ENCODE measurements at regions not wholly inside any gene's neighbourhood (a gene's known extent, or its start where the extent isn't known, plus 50 kb on each side); places are given as distances from the start of the nearest gene placed in this dataset.

DNA sequence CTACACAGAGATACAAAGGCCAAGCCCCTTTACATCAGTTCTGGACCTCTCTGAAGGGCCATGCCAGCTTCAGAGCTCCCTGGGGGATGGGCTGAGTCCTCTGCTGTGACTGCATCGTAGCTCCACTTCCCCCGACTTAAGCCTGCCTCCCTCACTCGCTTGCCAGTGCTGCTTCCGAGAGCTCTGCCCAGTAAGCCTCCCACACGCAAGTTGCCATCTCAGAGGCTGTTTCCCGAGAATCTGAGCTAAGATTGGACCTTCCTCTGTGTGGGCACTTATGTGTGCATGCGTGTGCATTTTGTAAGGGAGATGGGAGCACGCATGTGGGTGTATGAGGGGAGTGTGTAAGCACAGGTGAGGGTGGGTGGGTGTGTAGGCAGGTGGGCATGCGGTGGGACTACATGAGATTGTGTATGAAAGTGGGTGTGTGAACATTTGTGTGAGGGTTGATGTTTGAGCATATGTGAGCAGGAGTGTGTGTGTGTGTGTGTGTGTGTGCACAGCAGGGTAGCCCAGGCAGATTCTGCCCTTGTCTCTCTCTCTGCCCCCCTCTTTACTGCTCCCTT lies 163.0 kb upstream of the SYT13 start:
- Histone ChIP-seq H3K9me3 (ENCODE audit: control insufficient read depth, insufficient read depth, low read length) (no peaks in the 10 kb centered on the region), H3K4me3 (ENCODE audit: low read length) (no peak overlapping the region), H3K27ac (ENCODE audit: low read length) (no peak overlapping the region), H3K36me3 (ENCODE audit: control insufficient read depth, insufficient read depth, low read length) (no peaks in the 10 kb centered on the region), H3K27me3 (ENCODE audit: control insufficient read depth, insufficient read depth, low read length) (no peaks in the 10 kb centered on the region), H3K4me1 (ENCODE audit: control insufficient read depth, insufficient read depth, low read length) (no peaks in the 10 kb centered on the region)
- no peak for DNase-seq
- Mint-ChIP-seq H3K27me3 (ENCODE audit: low read depth in 2 of 2) (no peaks in the 10 kb centered on the region), H3K27ac (no peak overlapping the region), H3K36me3 (no peaks in the 10 kb centered on the region), H3K4me1 (no peaks in the 10 kb centered on the region), H3K9me3 (no peaks in the 10 kb centered on the region), H3K4me3 (no peak overlapping the region)
- ATAC-seq, result no peak
- intact Hi-C loops (cut with micrococcal nuclease), result no loop called here
- TF ChIP-seq, protein P1, sequence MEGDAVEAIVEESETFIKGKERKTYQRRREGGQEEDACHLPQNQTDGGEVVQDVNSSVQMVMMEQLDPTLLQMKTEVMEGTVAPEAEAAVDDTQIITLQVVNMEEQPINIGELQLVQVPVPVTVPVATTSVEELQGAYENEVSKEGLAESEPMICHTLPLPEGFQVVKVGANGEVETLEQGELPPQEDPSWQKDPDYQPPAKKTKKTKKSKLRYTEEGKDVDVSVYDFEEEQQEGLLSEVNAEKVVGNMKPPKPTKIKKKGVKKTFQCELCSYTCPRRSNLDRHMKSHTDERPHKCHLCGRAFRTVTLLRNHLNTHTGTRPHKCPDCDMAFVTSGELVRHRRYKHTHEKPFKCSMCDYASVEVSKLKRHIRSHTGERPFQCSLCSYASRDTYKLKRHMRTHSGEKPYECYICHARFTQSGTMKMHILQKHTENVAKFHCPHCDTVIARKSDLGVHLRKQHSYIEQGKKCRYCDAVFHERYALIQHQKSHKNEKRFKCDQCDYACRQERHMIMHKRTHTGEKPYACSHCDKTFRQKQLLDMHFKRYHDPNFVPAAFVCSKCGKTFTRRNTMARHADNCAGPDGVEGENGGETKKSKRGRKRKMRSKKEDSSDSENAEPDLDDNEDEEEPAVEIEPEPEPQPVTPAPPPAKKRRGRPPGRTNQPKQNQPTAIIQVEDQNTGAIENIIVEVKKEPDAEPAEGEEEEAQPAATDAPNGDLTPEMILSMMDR (IDR thresholded peaks at IDR 0.05), result no peak
- 81% methylated on average over 9 of the region's 9 CpGs for WGBS (ENCODE audit: insufficient coverage)

DNA sequence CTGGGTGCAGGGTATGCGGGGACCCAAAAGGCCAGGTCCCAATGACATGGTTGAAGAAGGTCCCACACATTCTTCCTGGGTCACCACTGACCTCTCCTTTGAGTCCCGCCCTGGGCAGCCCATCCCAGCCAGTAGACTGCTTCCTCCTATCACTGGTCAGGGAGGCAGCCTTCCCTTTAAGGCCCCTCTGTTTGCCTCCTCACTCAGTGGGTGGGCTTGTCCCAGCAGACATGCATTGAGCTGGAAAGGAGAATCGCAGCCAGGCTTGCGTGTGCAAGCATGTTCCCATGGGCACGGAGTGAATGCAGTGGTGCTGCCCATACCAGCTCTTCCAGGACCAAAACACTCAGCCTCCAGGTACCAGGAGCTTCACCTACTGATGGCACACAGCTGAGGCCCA lies 162.4 kb upstream of the SYT13 start:
- no peaks in the 10 kb centered on the region for H3K36me3 ChIP-seq (ENCODE audit: control insufficient read depth, insufficient read depth, low read length)
- intact Hi-C loops (cut with micrococcal nuclease), result no loop called here
- 88% methylated on average over 5 of the region's 5 CpGs for WGBS (ENCODE audit: insufficient coverage)

DNA sequence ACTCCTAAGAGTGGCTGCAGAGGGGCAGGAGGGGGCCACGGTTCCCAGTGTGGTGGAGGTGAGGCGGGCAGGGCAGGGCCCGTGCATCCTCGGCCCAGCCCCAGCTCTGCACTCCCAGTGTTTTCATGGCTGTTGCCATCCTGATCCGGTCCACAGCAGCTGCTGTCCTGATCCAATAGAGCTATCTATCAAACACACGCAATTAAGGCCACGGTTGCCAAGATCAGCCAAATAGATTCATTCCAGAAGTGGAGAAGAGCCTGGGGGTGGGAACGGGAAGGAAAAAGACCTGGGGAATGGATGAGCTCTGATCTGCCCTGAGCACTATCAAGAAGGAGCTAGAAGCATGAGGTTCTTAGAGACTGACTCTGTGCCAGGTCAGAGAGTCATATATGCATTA lies 160.9 kb upstream of the SYT13 start:
- Mint-ChIP-seq H3K36me3 (no peaks in the 10 kb centered on the region), H3K27ac (no peak overlapping the region), H3K27me3 (ENCODE audit: low read depth in 2 of 2) (peaks cover 3 to 9% of the 10 kb centered on the region in 2 donors), H3K4me1 (no peaks in the 10 kb centered on the region), H3K9me3 (no peaks in the 10 kb centered on the region), H3K4me3 (no peak overlapping the region)
- TF ChIP-seq, protein P1 (IDR thresholded peaks at IDR 0.05), result no peak
- Histone ChIP-seq H3K27me3 (ENCODE audit: control insufficient read depth, insufficient read depth, low read length) (no peaks in the 10 kb centered on the region), H3K4me3 (ENCODE audit: low read length) (no peak overlapping the region), H3K36me3 (ENCODE audit: control insufficient read depth, insufficient read depth, low read length) (no peaks in the 10 kb centered on the region), H3K4me1 (ENCODE audit: control insufficient read depth, insufficient read depth, low read length) (no peaks in the 10 kb centered on the region), H3K27ac (ENCODE audit: low read length) (no peak overlapping the region), H3K9me3 (ENCODE audit: control insufficient read depth, insufficient read depth, low read length) (no peaks in the 10 kb centered on the region)
- DNase-seq (no peak), ATAC-seq (no peak)
- WGBS (ENCODE audit: insufficient coverage), result 79% methylated on average over 8 of the region's 8 CpGs
- intact Hi-C loops (cut with micrococcal nuclease), result no loop called here

More for the DNA sequence above, 162.4 kb upstream of the SYT13 start:
- Histone ChIP-seq H3K27me3 (ENCODE audit: control insufficient read depth, insufficient read depth, low read length) (no peaks in the 10 kb centered on the region), H3K27ac (ENCODE audit: low read length) (no peak overlapping the region), H3K4me1 (ENCODE audit: control insufficient read depth, insufficient read depth, low read length) (no peaks in the 10 kb centered on the region), H3K9me3 (ENCODE audit: control insufficient read depth, insufficient read depth, low read length) (no peaks in the 10 kb centered on the region), H3K4me3 (ENCODE audit: low read length) (no peak overlapping the region)
- Mint-ChIP-seq H3K27me3 (ENCODE audit: low read depth in 2 of 2) (peaks cover 2% of the 10 kb centered on the region in 2 donors), H3K36me3 (no peaks in the 10 kb centered on the region), H3K4me1 (no peaks in the 10 kb centered on the region), H3K27ac (no peak overlapping the region), H3K9me3 (no peaks in the 10 kb centered on the region), H3K4me3 (no peak overlapping the region)
- ATAC-seq (no peak), DNase-seq (no peak)
- TF ChIP-seq, protein P1 (IDR thresholded peaks at IDR 0.05), result no peak

DNA sequence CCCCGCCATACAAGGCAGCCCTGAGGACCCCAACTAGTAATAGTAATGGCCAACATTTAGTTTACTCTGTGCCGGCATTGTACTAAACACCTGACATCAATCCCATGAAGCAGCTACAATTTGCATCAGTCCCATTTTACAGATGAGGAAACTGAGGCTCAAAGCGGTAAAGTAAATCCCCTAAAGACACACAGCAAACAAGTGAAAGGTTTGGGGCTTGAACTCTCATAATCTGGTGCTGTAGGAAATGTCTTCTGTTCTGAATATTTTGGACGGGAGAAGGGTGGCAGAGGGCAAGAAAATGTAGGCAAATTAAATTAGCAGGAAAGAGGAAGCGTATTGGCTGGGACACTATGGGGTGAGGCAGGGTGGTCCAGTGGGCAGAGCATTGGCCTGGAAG lies 160.3 kb upstream of the SYT13 start:
- Mint-ChIP-seq H3K4me1 (no peaks in the 10 kb centered on the region), H3K9me3 (no peaks in the 10 kb centered on the region), H3K27ac (no peak overlapping the region), H3K36me3 (no peaks in the 10 kb centered on the region), H3K4me3 (no peak overlapping the region), H3K27me3 (ENCODE audit: low read depth in 2 of 2) (peaks cover 3 to 9% of the 10 kb centered on the region in 2 donors)
- WGBS (ENCODE audit: insufficient coverage), result 89% methylated on average over 5 of the region's 5 CpGs
- TF ChIP-seq, protein P1 (IDR thresholded peaks at IDR 0.05), result no peak
- H3K4me3 ChIP-seq (ENCODE audit: low read length), result no peak overlapping the region
- H3K36me3 ChIP-seq (ENCODE audit: control insufficient read depth, insufficient read depth, low read length), result no peaks in the 10 kb centered on the region
- intact Hi-C loops (cut with micrococcal nuclease), result no loop called here
- DNase-seq (no peak), ATAC-seq (no peak)
- H3K27ac ChIP-seq (ENCODE audit: low read length), result no peak overlapping the region
- no peaks in the 10 kb centered on the region for H3K27me3 ChIP-seq (ENCODE audit: control insufficient read depth, insufficient read depth, low read length)
- no peaks in the 10 kb centered on the region for H3K9me3 ChIP-seq (ENCODE audit: control insufficient read depth, insufficient read depth, low read length)
- H3K4me1 ChIP-seq (ENCODE audit: control insufficient read depth, insufficient read depth, low read length), result no peaks in the 10 kb centered on the region

All from natural killer cell (primary cell).